BJ (cell line): ENCODE measurements at regions not wholly inside any gene's neighbourhood (a gene's known extent, or its start where the extent isn't known, plus 50 kb on each side); places are given as distances from the start of the nearest gene placed in this dataset.

Source experiments
- CTCF ChIA-PET: fragments of 350-600 bp; formaldehyde crosslinking; extraction: SDS; loops from one replicate; lab custom pipeline; 2021; ENCODE audit warnings: antibody characterized with exemption, inconsistent platforms; lab: Yijun Ruan, JAX
- POLR2A ChIA-PET: fragments of 300-600 bp; sonication (Branson Sonifier 250); formaldehyde crosslinking; extraction: SDS; loops from one replicate; lab custom pipeline; 2021; ENCODE audit warnings: antibody characterized with exemption; lab: Charles Lee
- DNase-seq: peaks from one replicate; pipeline ENCODE4 v3.0.0-alpha.2; 2011; ENCODE audit warnings: low read depth
- H3K27me3 ChIP-seq: 2 replicates; pipeline ENCODE4 v1.6.0; 2011; ENCODE audit warnings: low read length; ENCODE audit not compliant: control insufficient read depth, insufficient read depth
- H3K36me3 ChIP-seq: 2 replicates; pipeline ENCODE4 v1.5.1; 2011; ENCODE audit warnings: low read length; ENCODE audit not compliant: control insufficient read depth, insufficient read depth
- H3K4me3 ChIP-seq: 2 replicates; pipeline ENCODE4 v1.5.1; 2011; ENCODE audit warnings: low read depth, mild to moderate bottlenecking, control low read depth, low read length
- TF ChIP-seq, protein P1 (sequence below): IDR thresholded peaks from 2 replicates; pipeline ENCODE4 v1.5.1; 2011; ENCODE audit warnings: low read depth, mild to moderate bottlenecking, control low read depth, inconsistent platforms, low read length, moderate library complexity; ENCODE audit not compliant: insufficient read depth

DNA sequence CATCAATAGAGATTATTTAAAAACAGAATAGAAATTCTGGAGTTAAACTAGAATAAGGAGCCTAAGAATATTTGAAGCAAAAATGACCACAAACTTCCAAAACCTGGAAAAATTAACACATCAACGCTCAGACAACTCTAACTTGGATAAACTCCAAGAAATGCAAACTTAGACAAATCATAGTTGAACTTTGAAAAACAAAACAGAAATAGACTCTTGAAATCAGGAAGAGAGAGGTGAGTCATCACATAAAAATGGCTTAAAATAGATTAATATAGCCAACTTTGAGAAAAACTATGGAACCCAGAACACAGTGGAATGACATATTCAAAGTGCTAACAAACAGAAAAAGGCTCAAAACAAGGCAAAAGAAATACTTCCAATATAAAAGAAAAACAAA, 974.2 kb downstream of the JRKL start:
- CTCF ChIA-PET, result no interaction called here
- Histone ChIP-seq H3K27me3 (no peaks in the 10 kb centered on the region), H3K36me3 (no peaks in the 10 kb centered on the region), H3K4me3 (no peak overlapping the region)
- POLR2A ChIA-PET, result no interaction called here
- TF ChIP-seq, protein P1, sequence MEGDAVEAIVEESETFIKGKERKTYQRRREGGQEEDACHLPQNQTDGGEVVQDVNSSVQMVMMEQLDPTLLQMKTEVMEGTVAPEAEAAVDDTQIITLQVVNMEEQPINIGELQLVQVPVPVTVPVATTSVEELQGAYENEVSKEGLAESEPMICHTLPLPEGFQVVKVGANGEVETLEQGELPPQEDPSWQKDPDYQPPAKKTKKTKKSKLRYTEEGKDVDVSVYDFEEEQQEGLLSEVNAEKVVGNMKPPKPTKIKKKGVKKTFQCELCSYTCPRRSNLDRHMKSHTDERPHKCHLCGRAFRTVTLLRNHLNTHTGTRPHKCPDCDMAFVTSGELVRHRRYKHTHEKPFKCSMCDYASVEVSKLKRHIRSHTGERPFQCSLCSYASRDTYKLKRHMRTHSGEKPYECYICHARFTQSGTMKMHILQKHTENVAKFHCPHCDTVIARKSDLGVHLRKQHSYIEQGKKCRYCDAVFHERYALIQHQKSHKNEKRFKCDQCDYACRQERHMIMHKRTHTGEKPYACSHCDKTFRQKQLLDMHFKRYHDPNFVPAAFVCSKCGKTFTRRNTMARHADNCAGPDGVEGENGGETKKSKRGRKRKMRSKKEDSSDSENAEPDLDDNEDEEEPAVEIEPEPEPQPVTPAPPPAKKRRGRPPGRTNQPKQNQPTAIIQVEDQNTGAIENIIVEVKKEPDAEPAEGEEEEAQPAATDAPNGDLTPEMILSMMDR, result no peak
- no peak for DNase-seq

DNA sequence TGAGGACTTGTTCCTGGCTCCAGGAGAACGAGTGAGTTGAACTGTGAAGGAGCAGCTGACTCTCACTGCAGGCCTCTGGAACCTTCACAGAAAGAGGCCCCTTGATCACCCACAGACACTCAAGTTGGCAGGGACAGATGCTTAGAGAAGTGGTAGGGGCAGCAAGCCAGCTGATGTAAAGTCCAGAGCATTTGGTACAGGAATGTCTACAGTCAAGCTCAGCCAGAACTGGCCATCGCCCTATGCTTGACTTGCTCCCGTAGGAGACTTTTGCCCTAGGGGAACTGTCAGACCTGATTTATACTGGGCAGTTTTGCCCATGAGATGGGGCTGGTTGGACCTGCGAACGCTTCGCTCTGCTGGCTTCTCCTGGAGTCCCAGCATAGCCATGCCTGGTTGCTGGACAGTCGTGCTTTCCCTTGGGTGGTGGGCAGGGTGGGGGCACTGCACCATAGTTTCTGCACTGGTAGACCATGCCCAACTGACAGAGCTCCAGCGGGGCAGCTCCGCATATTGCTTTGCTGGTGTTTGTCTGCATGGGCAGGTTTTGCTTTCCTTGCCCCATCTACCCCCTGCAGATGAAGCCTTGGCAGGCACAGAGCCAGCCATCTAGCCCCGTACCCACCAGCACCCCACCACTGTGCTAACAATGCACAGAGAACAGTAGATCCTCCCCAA, 977.7 kb downstream of the JRKL start:
- TF ChIP-seq, protein P1, result no peak
- no peak for DNase-seq
- Histone ChIP-seq H3K27me3 (no peaks in the 10 kb centered on the region), H3K4me3 (no peak overlapping the region), H3K36me3 (no peaks in the 10 kb centered on the region)
- ChIA-PET CTCF (no interaction called here), POLR2A (no interaction called here)

GRCh38 chr11:97389270-97389669, 999.5 kb downstream of the JRKL start:
- POLR2A ChIA-PET, result no interaction called here
- Histone ChIP-seq H3K4me3 (no peak overlapping the region), H3K27me3 (no peaks in the 10 kb centered on the region), H3K36me3 (no peaks in the 10 kb centered on the region)
- CTCF ChIA-PET, result no interaction called here
- no peak for DNase-seq
- TF ChIP-seq, protein P1, result no peak

- Histone ChIP-seq H3K27me3 (no peaks in the 10 kb centered on the region), H3K36me3 (no peaks in the 10 kb centered on the region), H3K4me3 (no peak overlapping the region)
- ChIA-PET CTCF (no interaction called here), POLR2A (no interaction called here)
- DNase-seq, result no peak
- TF ChIP-seq, protein P1, result no peak
Observed at GRCh38 chr11:97398246-97398645, 1008.4 kb downstream of the JRKL start.

DNA sequence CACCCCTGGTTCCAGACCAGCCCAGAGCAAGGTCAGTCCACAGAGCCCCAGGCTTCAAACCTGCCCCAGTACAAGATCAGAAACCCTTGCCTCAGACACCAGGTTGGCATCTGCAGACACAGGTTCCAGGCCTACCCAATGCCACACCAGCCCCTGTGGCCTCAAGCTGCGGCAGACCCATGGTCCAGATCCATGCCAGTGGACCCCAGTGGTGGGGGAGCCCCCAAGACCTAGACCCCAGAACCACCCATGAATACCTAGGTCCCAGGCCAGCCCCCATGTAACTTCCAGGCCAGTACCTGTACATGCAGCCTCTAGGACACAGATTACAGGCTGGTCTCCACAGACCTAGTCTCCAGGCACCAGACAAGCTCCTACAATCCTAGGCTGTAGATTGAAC, 1019.3 kb downstream of the JRKL start:
- CTCF ChIA-PET, result no interaction called here

More for the DNA sequence above, 1019.3 kb downstream of the JRKL start:
- no peaks in the 10 kb centered on the region for H3K36me3 ChIP-seq
- TF ChIP-seq, protein P1, result no peak
- no peak for DNase-seq
- no peaks in the 10 kb centered on the region for H3K27me3 ChIP-seq
- no peak overlapping the region for H3K4me3 ChIP-seq
- POLR2A ChIA-PET, result no interaction called here
